Vagina (tissue), 2 donors: ENCODE measurements at regions not wholly inside any gene's neighbourhood (a gene's known extent, or its start where the extent isn't known, plus 50 kb on each side); places are given as distances from the start of the nearest gene placed in this dataset.

ENCODE experiments used
- POLR2A ChIP-seq, 2 donors: fragments of 450-650 bp; IDR thresholded peaks; one replicate each; pipeline ENCODE4 v1.6.1; 2017; ENCODE audit warnings: antibody characterized with exemption in 2 of 2, mild to moderate bottlenecking in 2 of 2, moderate library complexity in 2 of 2
- POLR2AphosphoS5 ChIP-seq, 2 donors: sonication (generic); formaldehyde crosslinking; IDR thresholded peaks; one replicate each; pipeline ENCODE4 v1.9.0; 2017; ENCODE audit warnings: antibody characterized with exemption in 2 of 2, mild to moderate bottlenecking in 2 of 2, low read depth in 1 of 2; ENCODE audit not compliant: insufficient read depth in 1 of 2
- TF ChIP-seq, protein P1 (sequence below), 3 experiments: fragments of 450-650 bp in 2 of 3; fragments of 200-600 bp in 1 of 3; sonication (generic) in 1 of 3; IDR thresholded peaks; one replicate each; pipeline ENCODE4 v1.5.1; 2017 to 2019; ENCODE audit warnings: antibody characterized with exemption in 3 of 3, mild to moderate bottlenecking in 2 of 3, moderate library complexity in 2 of 3

DNA sequence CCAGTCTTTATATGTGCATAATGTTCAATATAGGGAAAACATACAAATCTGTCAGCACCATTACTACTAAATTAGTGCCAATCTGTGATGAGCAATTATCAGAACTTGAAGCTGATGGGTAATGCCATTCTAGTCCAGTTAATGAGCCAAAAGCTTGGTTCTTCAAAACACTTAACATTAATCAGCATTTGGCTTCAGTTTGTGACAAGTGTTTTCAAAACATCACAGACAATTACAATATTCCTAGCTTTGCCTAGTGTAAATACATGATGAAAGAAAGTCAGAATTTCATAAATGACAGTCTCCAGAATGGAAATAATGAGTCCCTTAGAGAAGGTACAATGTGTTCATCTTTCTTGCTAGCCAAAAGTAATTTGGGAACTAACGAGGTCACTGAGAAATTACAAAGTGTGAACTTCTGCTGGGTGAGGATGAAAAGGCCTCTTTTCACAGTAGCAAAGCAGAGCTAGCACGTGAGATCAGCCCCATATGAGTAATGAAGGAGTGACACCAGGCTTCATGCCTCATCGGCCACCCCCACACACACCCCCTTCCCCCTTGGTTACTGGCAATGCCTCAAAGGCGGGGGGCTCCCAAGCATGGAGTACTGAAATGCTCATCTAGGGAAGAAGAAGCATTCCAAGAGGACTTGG lies 180.6 kb upstream of the EEA1 start:
- TF ChIP-seq, protein P1, sequence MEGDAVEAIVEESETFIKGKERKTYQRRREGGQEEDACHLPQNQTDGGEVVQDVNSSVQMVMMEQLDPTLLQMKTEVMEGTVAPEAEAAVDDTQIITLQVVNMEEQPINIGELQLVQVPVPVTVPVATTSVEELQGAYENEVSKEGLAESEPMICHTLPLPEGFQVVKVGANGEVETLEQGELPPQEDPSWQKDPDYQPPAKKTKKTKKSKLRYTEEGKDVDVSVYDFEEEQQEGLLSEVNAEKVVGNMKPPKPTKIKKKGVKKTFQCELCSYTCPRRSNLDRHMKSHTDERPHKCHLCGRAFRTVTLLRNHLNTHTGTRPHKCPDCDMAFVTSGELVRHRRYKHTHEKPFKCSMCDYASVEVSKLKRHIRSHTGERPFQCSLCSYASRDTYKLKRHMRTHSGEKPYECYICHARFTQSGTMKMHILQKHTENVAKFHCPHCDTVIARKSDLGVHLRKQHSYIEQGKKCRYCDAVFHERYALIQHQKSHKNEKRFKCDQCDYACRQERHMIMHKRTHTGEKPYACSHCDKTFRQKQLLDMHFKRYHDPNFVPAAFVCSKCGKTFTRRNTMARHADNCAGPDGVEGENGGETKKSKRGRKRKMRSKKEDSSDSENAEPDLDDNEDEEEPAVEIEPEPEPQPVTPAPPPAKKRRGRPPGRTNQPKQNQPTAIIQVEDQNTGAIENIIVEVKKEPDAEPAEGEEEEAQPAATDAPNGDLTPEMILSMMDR (IDR thresholded peaks at IDR 0.05): no peak
- TF ChIP-seq POLR2A (IDR thresholded peaks at IDR 0.05): no peak
- no peak for TF ChIP-seq POLR2AphosphoS5 (IDR thresholded peaks at IDR 0.05; ENCODE audit: insufficient read depth in 1 of 2, low read depth in 1 of 2)
